ENCODE measurements at regions not wholly inside any gene's neighbourhood (a gene's known extent, or its start where the extent isn't known, plus 50 kb on each side); places are given as distances from the start of the nearest gene placed in this dataset.

DNA sequence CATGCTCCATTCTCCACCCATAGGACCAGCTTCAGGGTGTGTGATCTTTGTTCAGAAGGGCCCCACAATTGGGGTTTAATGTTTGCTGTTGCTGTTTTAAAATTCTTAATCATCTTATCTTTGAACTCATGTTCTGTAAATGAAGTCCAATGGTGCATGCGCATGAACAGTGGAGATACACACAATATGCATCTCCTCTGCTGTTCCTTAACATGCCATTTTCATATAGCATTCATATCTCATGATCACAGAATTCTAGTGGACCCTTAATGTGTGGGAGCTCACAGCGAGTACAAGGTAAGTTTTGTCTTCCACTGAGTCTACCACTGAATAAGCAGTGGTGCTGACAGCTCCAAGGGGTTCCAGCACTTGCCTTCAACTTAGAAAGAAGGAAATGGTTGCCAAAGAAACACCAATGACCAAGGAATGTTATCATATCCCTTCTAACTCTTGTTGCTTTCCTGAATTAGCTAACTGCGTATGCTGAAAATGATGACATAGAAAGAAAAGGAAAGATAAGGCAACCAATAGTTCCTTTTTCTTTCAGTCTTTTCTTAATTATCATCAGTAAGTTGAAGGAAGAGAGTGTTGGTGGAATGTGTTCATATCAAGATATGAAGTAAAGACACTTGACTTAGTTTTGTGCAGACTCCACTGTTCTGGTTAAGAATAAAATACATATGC, 149.3 kb upstream of the FOXN2 start (continued):
- no peak for TF ChIP-seq HDAC1 (IDR thresholded peaks at IDR 0.05)

- H4K20me1 ChIP-seq (replicated peaks; ENCODE audit: control insufficient read depth, insufficient read depth, low read length) = no peaks in the 10 kb centered on the region
- no peak overlapping the region for H2AFZ ChIP-seq (ENCODE audit: low read depth, low read length)
- no peaks in the 10 kb centered on the region for H3K27me3 ChIP-seq (ENCODE audit: control insufficient read depth in 2 of 2, insufficient read depth in 2 of 2, low read length in 2 of 2)
- FAIRE-seq (no peak), ATAC-seq (no peak), DNase-seq (ENCODE audit: extremely low read depth in 1 of 4, low spot score in 3 of 4) (no peak)
- H3K79me2 ChIP-seq (ENCODE audit: control insufficient read depth, insufficient read depth, low read length) = no peaks in the 10 kb centered on the region
- intact Hi-C loops (cut with micrococcal nuclease) (no loop called here), in situ Hi-C loops (cut with MboI) (no loop called here)
- POLR2A ChIA-PET = no interaction called here
- no TSS peak for BruUV-seq (replicated peaks)
- H3K27ac ChIP-seq (ENCODE audit: extremely low read depth, low read depth, low read length) = no peak overlapping the region
- peaks cover 2 to 7% of the 10 kb centered on the region in 2 experiments; a peak in 2 of 5 replicates for H3K4me1 ChIP-seq (replicated peaks in 1 of 2; ENCODE audit: control insufficient read depth in 2 of 2, insufficient read depth in 2 of 2, low read length in 2 of 2)
- H3K9me1 ChIP-seq (ENCODE audit: control insufficient read depth, insufficient read depth, low read length) = no peaks in the 10 kb centered on the region
- no peaks in the 10 kb centered on the region for H3K36me3 ChIP-seq (ENCODE audit: control insufficient read depth, insufficient read depth, low read length)
- TF ChIP-seq KLF6 (CRISPR knock-in tag; IDR thresholded peaks at IDR 0.05; ENCODE audit: borderline replicate concordance) (no peak), NR2F6 (CRISPR knock-in tag; IDR thresholded peaks at IDR 0.05) (no peak), IFI16 (CRISPR knock-in tag; IDR thresholded peaks at IDR 0.05) (no peak), ZNF766 (CRISPR knock-in tag; conservative IDR thresholded peaks at IDR 0.05) (no peak), ARID4B (CRISPR knock-in tag; IDR thresholded peaks at IDR 0.05) (no peak), CHD1 (IDR thresholded peaks at IDR 0.05; ENCODE audit: low read length) (no peak), MED1 (CRISPR knock-in tag; IDR thresholded peaks at IDR 0.05; ENCODE audit: borderline replicate concordance) (no peak), CEBPG (CRISPR knock-in tag; IDR thresholded peaks at IDR 0.05) (no peak), CEBPG (tag; conservative IDR thresholded peaks at IDR 0.05 in 1 of 2, IDR thresholded peaks at IDR 0.05 in 1 of 2) (0 out of 4 replicates have a peak, but pooled peaks of 1 of the 2 experiments have one; percentile 10)
- TF ChIP-seq, protein P1, sequence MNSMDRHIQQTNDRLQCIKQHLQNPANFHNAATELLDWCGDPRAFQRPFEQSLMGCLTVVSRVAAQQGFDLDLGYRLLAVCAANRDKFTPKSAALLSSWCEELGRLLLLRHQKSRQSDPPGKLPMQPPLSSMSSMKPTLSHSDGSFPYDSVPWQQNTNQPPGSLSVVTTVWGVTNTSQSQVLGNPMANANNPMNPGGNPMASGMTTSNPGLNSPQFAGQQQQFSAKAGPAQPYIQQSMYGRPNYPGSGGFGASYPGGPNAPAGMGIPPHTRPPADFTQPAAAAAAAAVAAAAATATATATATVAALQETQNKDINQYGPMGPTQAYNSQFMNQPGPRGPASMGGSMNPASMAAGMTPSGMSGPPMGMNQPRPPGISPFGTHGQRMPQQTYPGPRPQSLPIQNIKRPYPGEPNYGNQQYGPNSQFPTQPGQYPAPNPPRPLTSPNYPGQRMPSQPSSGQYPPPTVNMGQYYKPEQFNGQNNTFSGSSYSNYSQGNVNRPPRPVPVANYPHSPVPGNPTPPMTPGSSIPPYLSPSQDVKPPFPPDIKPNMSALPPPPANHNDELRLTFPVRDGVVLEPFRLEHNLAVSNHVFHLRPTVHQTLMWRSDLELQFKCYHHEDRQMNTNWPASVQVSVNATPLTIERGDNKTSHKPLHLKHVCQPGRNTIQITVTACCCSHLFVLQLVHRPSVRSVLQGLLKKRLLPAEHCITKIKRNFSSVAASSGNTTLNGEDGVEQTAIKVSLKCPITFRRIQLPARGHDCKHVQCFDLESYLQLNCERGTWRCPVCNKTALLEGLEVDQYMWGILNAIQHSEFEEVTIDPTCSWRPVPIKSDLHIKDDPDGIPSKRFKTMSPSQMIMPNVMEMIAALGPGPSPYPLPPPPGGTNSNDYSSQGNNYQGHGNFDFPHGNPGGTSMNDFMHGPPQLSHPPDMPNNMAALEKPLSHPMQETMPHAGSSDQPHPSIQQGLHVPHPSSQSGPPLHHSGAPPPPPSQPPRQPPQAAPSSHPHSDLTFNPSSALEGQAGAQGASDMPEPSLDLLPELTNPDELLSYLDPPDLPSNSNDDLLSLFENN (IDR thresholded peaks at IDR 0.05; ENCODE audit: low read depth in 2 of 2, low read length in 2 of 2) = no peak
- CTCF ChIA-PET (ENCODE audit: low intra/inter-chr PET ratio) = no interaction called here
- 53% methylated on average over 2 of the region's 2 CpGs for WGBS (ENCODE audit: insufficient coverage, low coverage, missing lambda C conversion rate)
- no peak overlapping the region for H3K4me2 ChIP-seq (ENCODE audit: insufficient read depth, low read length)
- no peak overlapping the region for H3K4me3 ChIP-seq
- no peak overlapping the region for H3K9ac ChIP-seq (ENCODE audit: insufficient read depth in 1 of 2, low read depth in 2 of 2, low read length in 2 of 2)
- no peaks in the 10 kb centered on the region for H3K9me3 ChIP-seq (replicated peaks; ENCODE audit: control insufficient read depth, insufficient read depth, low read depth, low read length)
Observed at GRCh38 chr2:48169141-48169592, 145.3 kb upstream of the FOXN2 start.

Data from K562 (cell line).